Fibroblast of villous mesenchyme (primary cell): ENCODE measurements at regions not wholly inside any gene's neighbourhood (a gene's known extent, or its start where the extent isn't known, plus 50 kb on each side); places are given as distances from the start of the nearest gene placed in this dataset.

Experiments used
- DNase-seq: peaks from one replicate; pipeline ENCODE4 v3.0.0-alpha.2; 2010; ENCODE audit warnings: low read depth
- H3K4me3 ChIP-seq: 2 replicates; pipeline ENCODE4 v1.5.1; 2011; ENCODE audit warnings: low read depth, mild to moderate bottlenecking, low read length
- CTCF ChIP-seq: IDR thresholded peaks from 2 replicates; pipeline ENCODE4 v1.5.1; 2012; ENCODE audit warnings: low read depth, mild to moderate bottlenecking, low read length; ENCODE audit not compliant: insufficient read depth

GRCh38 chr6:90793771-90794170, 206.9 kb upstream of the MAP3K7 start:
- H3K4me3 ChIP-seq = no peak overlapping the region
- DNase-seq = no peak
- no peak for TF ChIP-seq CTCF

DNA sequence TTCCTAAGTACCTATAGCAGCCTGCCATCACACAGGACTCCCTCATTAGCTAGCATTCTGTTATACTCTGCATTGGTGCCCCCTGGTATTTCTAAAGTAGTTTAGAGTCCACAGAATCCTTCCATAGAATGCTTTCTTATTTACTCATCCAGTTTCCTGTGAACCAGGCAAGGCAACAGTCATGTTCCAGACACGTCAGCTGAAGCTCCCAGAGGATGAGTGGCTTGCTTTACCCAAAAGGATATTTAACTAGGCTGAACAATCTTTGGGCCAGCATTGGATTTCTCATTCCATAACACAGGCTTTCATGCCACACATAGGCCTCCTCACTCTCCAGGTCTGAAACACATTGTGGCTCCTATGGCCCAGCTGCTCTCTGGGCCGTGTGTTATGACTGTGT, 203.8 kb upstream of the MAP3K7 start:
- TF ChIP-seq CTCF = no peak
- no peak overlapping the region for H3K4me3 ChIP-seq
- peak; percentile 5 for DNase-seq

DNA sequence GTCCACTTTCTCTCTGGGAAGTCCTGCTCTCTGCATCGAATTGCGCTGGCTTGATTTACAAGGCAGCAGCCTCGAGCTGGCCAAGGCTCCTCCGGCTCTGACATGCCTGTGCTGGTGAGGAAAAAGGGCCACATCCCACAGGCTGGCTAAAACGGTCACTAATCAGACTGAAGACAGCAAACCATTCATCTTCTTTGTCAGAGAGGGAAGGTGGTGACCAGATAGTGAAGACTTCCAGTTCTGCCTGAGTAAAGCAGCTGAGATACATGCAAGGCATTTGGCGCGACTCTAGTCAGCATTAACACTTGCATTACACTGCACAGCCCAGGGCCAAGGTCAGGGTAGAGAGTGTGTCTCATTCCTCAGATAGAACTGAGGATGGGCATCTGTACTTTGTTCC, 203.2 kb upstream of the MAP3K7 start:
- H3K4me3 ChIP-seq = no peak overlapping the region
- peak; percentile 0 for DNase-seq
- TF ChIP-seq CTCF = no peak

DNA sequence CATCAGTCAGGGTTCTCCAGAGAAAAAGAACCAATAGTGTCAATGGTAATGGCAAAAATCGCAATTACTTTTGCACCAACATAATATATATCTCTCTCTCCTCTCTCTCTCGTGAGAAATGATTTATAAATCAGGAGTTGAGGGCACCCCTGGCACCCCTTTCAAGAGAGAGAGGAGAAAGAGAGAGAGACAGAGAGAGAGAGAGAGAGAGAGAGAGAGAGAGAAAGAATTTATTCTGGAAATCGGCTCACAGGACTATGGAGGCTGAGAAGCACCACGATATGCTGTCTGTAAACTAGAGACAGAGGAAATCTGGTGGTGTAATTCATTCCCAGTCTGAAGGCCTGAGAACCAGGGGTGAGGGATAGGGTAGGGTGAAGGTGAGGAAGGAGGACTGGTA, 201.9 kb upstream of the MAP3K7 start:
- no peak for TF ChIP-seq CTCF
- DNase-seq = no peak
- no peak overlapping the region for H3K4me3 ChIP-seq

DNA sequence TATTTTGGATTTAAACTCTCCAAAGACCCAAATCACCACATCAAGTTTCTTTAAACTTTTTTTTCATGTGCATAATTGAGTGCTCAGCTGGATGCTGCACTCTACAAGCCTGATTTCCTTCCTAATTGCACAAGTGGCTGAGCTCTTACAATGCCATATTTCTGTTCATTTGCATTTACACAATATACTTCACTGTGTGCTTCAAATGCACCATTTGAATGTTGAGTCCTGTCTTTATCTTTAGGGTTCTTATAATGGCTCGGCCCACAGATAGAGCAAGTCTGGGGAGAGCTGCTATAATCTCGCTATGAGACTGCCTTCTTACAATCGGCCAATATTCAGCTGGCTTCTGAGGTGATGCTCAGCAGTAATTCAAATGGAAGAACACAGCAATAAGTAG, 200.6 kb upstream of the MAP3K7 start:
- no peak for DNase-seq
- TF ChIP-seq CTCF = no peak
- H3K4me3 ChIP-seq = no peak overlapping the region

- no peak for TF ChIP-seq CTCF
- H3K4me3 ChIP-seq = no peak overlapping the region
- no peak for DNase-seq
Measured at GRCh38 chr6:90780778-90781177, 193.9 kb upstream of the MAP3K7 start.

DNA sequence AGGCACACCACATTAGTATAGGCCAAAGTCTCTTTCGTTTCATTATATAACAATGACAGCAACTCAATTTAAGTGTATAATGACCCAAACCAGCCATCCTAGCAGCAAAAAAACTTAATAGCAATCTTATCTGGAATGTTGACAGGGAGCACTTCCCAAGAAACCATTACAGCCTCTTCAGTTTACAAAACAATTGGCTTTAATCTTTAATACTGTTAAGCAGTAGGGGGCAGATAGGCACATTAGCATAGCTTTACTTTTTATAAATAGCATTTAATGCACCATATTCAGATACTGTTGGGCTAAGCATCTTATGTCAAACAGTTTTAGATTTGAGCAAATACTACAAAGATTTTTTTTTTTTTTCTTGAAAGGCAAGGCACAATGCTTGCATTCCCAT, 193.3 kb upstream of the MAP3K7 start:
- DNase-seq = no peak
- no peak overlapping the region for H3K4me3 ChIP-seq
- TF ChIP-seq CTCF = no peak
